HepG2 (cell line): ENCODE measurements at regions not wholly inside any gene's neighbourhood (a gene's known extent, or its start where the extent isn't known, plus 50 kb on each side); places are given as distances from the start of the nearest gene placed in this dataset.

Experiments used
- CREB1 ChIP-seq, 2 experiments: fragments of 450-650 bp in 1 of 2; IDR thresholded peaks; 2 replicates each; pipeline ENCODE4 v1.6.1; 2016 to 2017; ENCODE audit warnings: control low read depth in 1 of 2, mild to moderate bottlenecking in 1 of 2, missing compliant biosample characterization in 1 of 2, missing genetic modification characterization in 1 of 2
- MXI1 ChIP-seq: IDR thresholded peaks from 3 replicates; pipeline ENCODE4 v1.6.1; 2012; ENCODE audit warnings: low read depth, low read length, inconsistent platforms, borderline replicate concordance
- POLR2A ChIP-seq, 2 experiments: IDR thresholded peaks; 2 replicates each; pipeline ENCODE4 v1.6.1; 2011; ENCODE audit warnings: low read depth in 2 of 2, low read length in 2 of 2, mild to moderate bottlenecking in 1 of 2, moderate library complexity in 1 of 2; ENCODE audit not compliant: insufficient read depth in 1 of 2
- SRSF1 ChIP-seq: fragments of 200-400 bp; formaldehyde crosslinking; optimal IDR thresholded peaks from 2 replicates; pipeline ENCODE3; 2017; ENCODE audit warnings: mild to moderate bottlenecking, low read depth, low read length, moderate library complexity
- TCF7L2 ChIP-seq: IDR thresholded peaks from 2 replicates; pipeline ENCODE4 v1.6.1; 2011; ENCODE audit warnings: mild to moderate bottlenecking, low read depth, low read length, moderate library complexity
- YY1 ChIP-seq: IDR thresholded peaks from 2 replicates; pipeline ENCODE4 v1.6.1; 2011; ENCODE audit warnings: low read length, low read depth, moderate library complexity, mild to moderate bottlenecking; ENCODE audit not compliant: insufficient read depth, insufficient replicate concordance
- ZNF138 ChIP-seq: sonication (generic); formaldehyde crosslinking; IDR thresholded peaks from 2 replicates; pipeline ENCODE4 v1.5.0; 2020; ENCODE audit warnings: mild to moderate bottlenecking, low read depth, missing genetic modification reagents
- ZNF564 ChIP-seq: sonication (generic); formaldehyde crosslinking; IDR thresholded peaks from 2 replicates; pipeline ENCODE4 v1.8.1; 2023; ENCODE audit warnings: mild to moderate bottlenecking, missing genetic modification reagents
- TF ChIP-seq, protein P1 (sequence below): sonication (generic); formaldehyde crosslinking; IDR thresholded peaks from 2 replicates; pipeline ENCODE4 v1.8.1; 2023; ENCODE audit warnings: mild to moderate bottlenecking, missing genetic modification reagents
- TF ChIP-seq, protein P2 (sequence below): sonication (generic); formaldehyde crosslinking; IDR thresholded peaks from 2 replicates; pipeline ENCODE4 v1.5.0; 2020; ENCODE audit warnings: mild to moderate bottlenecking, missing genetic modification reagents, moderate library complexity
- TF ChIP-seq, protein P3 (sequence below): sonication (generic); formaldehyde crosslinking; IDR thresholded peaks from 2 replicates; pipeline ENCODE4 v1.4.0; 2020; ENCODE audit warnings: missing genetic modification reagents, mild to moderate bottlenecking, borderline replicate concordance

DNA sequence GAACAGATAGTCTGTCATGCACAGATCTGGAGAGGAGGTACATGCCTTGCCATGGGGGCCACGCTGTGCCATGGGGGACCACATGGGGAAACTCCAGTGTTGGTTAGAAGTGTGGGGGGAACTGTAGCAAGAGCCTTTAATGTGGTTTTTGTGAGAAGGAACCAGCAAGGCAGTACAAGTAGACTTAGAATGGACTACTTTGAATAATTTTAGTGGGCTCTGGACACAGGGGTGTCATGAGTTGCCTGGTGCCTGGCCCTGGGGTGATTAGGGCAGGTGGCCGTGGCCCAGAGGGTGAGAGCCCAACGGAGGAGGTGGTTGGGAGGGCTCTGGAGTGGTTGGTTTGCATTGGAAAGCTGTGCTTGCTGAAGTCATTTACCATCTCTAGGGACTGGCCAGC lies 77.2 kb downstream of the CXCL12 start:
- TF ChIP-seq, protein P1, sequence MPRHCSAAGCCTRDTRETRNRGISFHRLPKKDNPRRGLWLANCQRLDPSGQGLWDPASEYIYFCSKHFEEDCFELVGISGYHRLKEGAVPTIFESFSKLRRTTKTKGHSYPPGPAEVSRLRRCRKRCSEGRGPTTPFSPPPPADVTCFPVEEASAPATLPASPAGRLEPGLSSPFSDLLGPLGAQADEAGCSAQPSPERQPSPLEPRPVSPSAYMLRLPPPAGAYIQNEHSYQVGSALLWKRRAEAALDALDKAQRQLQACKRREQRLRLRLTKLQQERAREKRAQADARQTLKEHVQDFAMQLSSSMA, result no peak
- TF ChIP-seq, protein P2, sequence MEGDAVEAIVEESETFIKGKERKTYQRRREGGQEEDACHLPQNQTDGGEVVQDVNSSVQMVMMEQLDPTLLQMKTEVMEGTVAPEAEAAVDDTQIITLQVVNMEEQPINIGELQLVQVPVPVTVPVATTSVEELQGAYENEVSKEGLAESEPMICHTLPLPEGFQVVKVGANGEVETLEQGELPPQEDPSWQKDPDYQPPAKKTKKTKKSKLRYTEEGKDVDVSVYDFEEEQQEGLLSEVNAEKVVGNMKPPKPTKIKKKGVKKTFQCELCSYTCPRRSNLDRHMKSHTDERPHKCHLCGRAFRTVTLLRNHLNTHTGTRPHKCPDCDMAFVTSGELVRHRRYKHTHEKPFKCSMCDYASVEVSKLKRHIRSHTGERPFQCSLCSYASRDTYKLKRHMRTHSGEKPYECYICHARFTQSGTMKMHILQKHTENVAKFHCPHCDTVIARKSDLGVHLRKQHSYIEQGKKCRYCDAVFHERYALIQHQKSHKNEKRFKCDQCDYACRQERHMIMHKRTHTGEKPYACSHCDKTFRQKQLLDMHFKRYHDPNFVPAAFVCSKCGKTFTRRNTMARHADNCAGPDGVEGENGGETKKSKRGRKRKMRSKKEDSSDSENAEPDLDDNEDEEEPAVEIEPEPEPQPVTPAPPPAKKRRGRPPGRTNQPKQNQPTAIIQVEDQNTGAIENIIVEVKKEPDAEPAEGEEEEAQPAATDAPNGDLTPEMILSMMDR (CRISPR knock-in tag), result no peak
- TF ChIP-seq YY1, result no peak
- TF ChIP-seq SRSF1, result no peak
- no peak for TF ChIP-seq ZNF138 (CRISPR knock-in tag)
- TF ChIP-seq MXI1, result no peak
- TF ChIP-seq POLR2A (IDR thresholded peaks at IDR 0.05; ENCODE audit: insufficient read depth in 1 of 2, low read depth in 2 of 2, low read length in 2 of 2), result no peak
- TF ChIP-seq, protein P3, sequence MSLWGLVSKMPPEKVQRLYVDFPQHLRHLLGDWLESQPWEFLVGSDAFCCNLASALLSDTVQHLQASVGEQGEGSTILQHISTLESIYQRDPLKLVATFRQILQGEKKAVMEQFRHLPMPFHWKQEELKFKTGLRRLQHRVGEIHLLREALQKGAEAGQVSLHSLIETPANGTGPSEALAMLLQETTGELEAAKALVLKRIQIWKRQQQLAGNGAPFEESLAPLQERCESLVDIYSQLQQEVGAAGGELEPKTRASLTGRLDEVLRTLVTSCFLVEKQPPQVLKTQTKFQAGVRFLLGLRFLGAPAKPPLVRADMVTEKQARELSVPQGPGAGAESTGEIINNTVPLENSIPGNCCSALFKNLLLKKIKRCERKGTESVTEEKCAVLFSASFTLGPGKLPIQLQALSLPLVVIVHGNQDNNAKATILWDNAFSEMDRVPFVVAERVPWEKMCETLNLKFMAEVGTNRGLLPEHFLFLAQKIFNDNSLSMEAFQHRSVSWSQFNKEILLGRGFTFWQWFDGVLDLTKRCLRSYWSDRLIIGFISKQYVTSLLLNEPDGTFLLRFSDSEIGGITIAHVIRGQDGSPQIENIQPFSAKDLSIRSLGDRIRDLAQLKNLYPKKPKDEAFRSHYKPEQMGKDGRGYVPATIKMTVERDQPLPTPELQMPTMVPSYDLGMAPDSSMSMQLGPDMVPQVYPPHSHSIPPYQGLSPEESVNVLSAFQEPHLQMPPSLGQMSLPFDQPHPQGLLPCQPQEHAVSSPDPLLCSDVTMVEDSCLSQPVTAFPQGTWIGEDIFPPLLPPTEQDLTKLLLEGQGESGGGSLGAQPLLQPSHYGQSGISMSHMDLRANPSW (CRISPR knock-in tag), result no peak
- no peak for TF ChIP-seq TCF7L2
- TF ChIP-seq CREB1 (IDR thresholded peaks at IDR 0.05), result no peak
- TF ChIP-seq CREB1 (CRISPR knock-in tag; IDR thresholded peaks at IDR 0.05), result no peak
- TF ChIP-seq ZNF564 (CRISPR knock-in tag), result no peak
